ENCODE measurements at regions not wholly inside any gene's neighbourhood (a gene's known extent, or its start where the extent isn't known, plus 50 kb on each side); places are given as distances from the start of the nearest gene placed in this dataset.
"Not testable (repeated sequence)": the region's sequence is repeated elsewhere in the genome, so short reads cannot be mapped to it uniquely, and the experiment has no call there.

GRCh38 chr4:34486461-34487363 lies 1757.6 kb downstream of the ARAP2 start:
- WGBS (ENCODE audit: insufficient coverage) = 90% methylated on average over 2 of the region's 5 CpGs
- H3K27ac ChIP-seq (ENCODE audit: insufficient read depth in 1 of 2, low read depth in 1 of 2, low read length in 2 of 2, poor library complexity in 1 of 2, severe bottlenecking in 2 of 2) = no peak overlapping the region
- no peaks in the 10 kb centered on the region for H3K4me1 ChIP-seq (ENCODE audit: control extremely low read depth in 1 of 4, control insufficient read depth in 4 of 4, insufficient read depth in 4 of 4, low read length in 3 of 4)
- ChIA-PET CTCF (no interaction called here), POLR2A (no interaction called here)
- no peaks in the 10 kb centered on the region for H3K9me3 ChIP-seq (ENCODE audit: control extremely low read depth in 1 of 5, control insufficient read depth in 4 of 5, insufficient read depth in 2 of 5, low read depth in 1 of 5, low read length in 4 of 5)
- no peaks in the 10 kb centered on the region for H3K27me3 ChIP-seq (replicated peaks in 2 of 5; ENCODE audit: control insufficient read depth in 4 of 5, insufficient read depth in 5 of 5, low read length in 4 of 5)
- no peaks in the 10 kb centered on the region for H3K36me3 ChIP-seq (ENCODE audit: control insufficient read depth in 4 of 4, insufficient read depth in 4 of 4, low read length in 3 of 4)
- no peak overlapping the region for H3K4me3 ChIP-seq (ENCODE audit: control insufficient read depth in 1 of 7, extremely low read depth in 1 of 7, insufficient read depth in 4 of 7, low read depth in 2 of 7, low read length in 6 of 7)
- no peak for DNase-seq

GRCh38 chr4:34492414-34492813 lies 1751.9 kb downstream of the ARAP2 start:
- peaks cover 0 to 1% (median 0%) of the 10 kb centered on the region in 5 experiments for H3K9me3 ChIP-seq (ENCODE audit: control extremely low read depth in 1 of 5, control insufficient read depth in 4 of 5, insufficient read depth in 2 of 5, low read depth in 1 of 5, low read length in 4 of 5)
- H3K36me3 ChIP-seq (ENCODE audit: control insufficient read depth in 4 of 4, insufficient read depth in 4 of 4, low read length in 3 of 4) = no peaks in the 10 kb centered on the region
- ChIA-PET POLR2A (no interaction called here), CTCF (no interaction called here)
- no peak overlapping the region for H3K27ac ChIP-seq (ENCODE audit: insufficient read depth in 1 of 2, low read depth in 1 of 2, low read length in 2 of 2, poor library complexity in 1 of 2, severe bottlenecking in 2 of 2)
- H3K27me3 ChIP-seq (replicated peaks in 2 of 5; ENCODE audit: control insufficient read depth in 4 of 5, insufficient read depth in 5 of 5, low read length in 4 of 5) = no peaks in the 10 kb centered on the region
- DNase-seq = no peak
- H3K4me3 ChIP-seq (ENCODE audit: control insufficient read depth in 1 of 7, extremely low read depth in 1 of 7, insufficient read depth in 4 of 7, low read depth in 2 of 7, low read length in 6 of 7) = no peak overlapping the region
- WGBS (ENCODE audit: insufficient coverage) = 67% methylated on average over 1 of the region's 1 CpG
- no peaks in the 10 kb centered on the region for H3K4me1 ChIP-seq (ENCODE audit: control extremely low read depth in 1 of 4, control insufficient read depth in 4 of 4, insufficient read depth in 4 of 4, low read length in 3 of 4)

GRCh38 chr4:34502086-34502485 lies 1742.2 kb downstream of the ARAP2 start:
- Histone ChIP-seq H3K36me3 (ENCODE audit: control insufficient read depth in 4 of 4, insufficient read depth in 4 of 4, low read length in 3 of 4) (no peaks in the 10 kb centered on the region), H3K4me3 (ENCODE audit: control insufficient read depth in 1 of 7, extremely low read depth in 1 of 7, insufficient read depth in 4 of 7, low read depth in 2 of 7, low read length in 6 of 7) (no peak overlapping the region), H3K9me3 (ENCODE audit: control extremely low read depth in 1 of 5, control insufficient read depth in 4 of 5, insufficient read depth in 2 of 5, low read depth in 1 of 5, low read length in 4 of 5) (no peaks in the 10 kb centered on the region), H3K4me1 (ENCODE audit: control extremely low read depth in 1 of 4, control insufficient read depth in 4 of 4, insufficient read depth in 4 of 4, low read length in 3 of 4) (peaks cover 0 to 19% (median 0%) of the 10 kb centered on the region in 4 experiments), H3K27ac (ENCODE audit: insufficient read depth in 1 of 2, low read depth in 1 of 2, low read length in 2 of 2, poor library complexity in 1 of 2, severe bottlenecking in 2 of 2) (no peak overlapping the region), H3K27me3 (replicated peaks in 2 of 5; ENCODE audit: control insufficient read depth in 4 of 5, insufficient read depth in 5 of 5, low read length in 4 of 5) (no peaks in the 10 kb centered on the region)
- ChIA-PET CTCF (no interaction called here), POLR2A (no interaction called here)
- DNase-seq = no peak
- no CpG with 5 or more reads among the region's 2 CpGs for WGBS (ENCODE audit: insufficient coverage)

- WGBS (ENCODE audit: insufficient coverage) = no CpG with 5 or more reads among the region's 2 CpGs
- H3K27ac ChIP-seq (ENCODE audit: insufficient read depth in 1 of 2, low read depth in 1 of 2, low read length in 2 of 2, poor library complexity in 1 of 2, severe bottlenecking in 2 of 2); H3K36me3 ChIP-seq (ENCODE audit: control insufficient read depth in 4 of 4, insufficient read depth in 4 of 4, low read length in 3 of 4); H3K27me3 ChIP-seq (replicated peaks in 2 of 5; ENCODE audit: control insufficient read depth in 4 of 5, insufficient read depth in 5 of 5, low read length in 4 of 5); CTCF ChIA-PET; DNase-seq; H3K9me3 ChIP-seq (ENCODE audit: control extremely low read depth in 1 of 5, control insufficient read depth in 4 of 5, insufficient read depth in 2 of 5, low read depth in 1 of 5, low read length in 4 of 5); H3K4me3 ChIP-seq (ENCODE audit: control insufficient read depth in 1 of 7, extremely low read depth in 1 of 7, insufficient read depth in 4 of 7, low read depth in 2 of 7, low read length in 6 of 7): not testable (repeated sequence)
- POLR2A ChIA-PET = interaction anchor here (0.6 kb wide), 1 partner anchor 16 kb away, joined by 3 read pairs; no protein-coding TSS in a partner anchor
- peaks cover 0 to 19% (median 0%) of the 10 kb centered on the region in 4 experiments for H3K4me1 ChIP-seq (ENCODE audit: control extremely low read depth in 1 of 4, control insufficient read depth in 4 of 4, insufficient read depth in 4 of 4, low read length in 3 of 4)
Measured at GRCh38 chr4:34504731-34505130, 1739.6 kb downstream of the ARAP2 start.

GRCh38 chr4:34506511-34507092 lies 1737.7 kb downstream of the ARAP2 start:
- H3K27me3 ChIP-seq (replicated peaks in 2 of 5; ENCODE audit: control insufficient read depth in 4 of 5, insufficient read depth in 5 of 5, low read length in 4 of 5); H3K9me3 ChIP-seq (ENCODE audit: control extremely low read depth in 1 of 5, control insufficient read depth in 4 of 5, insufficient read depth in 2 of 5, low read depth in 1 of 5, low read length in 4 of 5); H3K36me3 ChIP-seq (ENCODE audit: control insufficient read depth in 4 of 4, insufficient read depth in 4 of 4, low read length in 3 of 4); H3K27ac ChIP-seq (ENCODE audit: insufficient read depth in 1 of 2, low read depth in 1 of 2, low read length in 2 of 2, poor library complexity in 1 of 2, severe bottlenecking in 2 of 2); DNase-seq; H3K4me3 ChIP-seq (ENCODE audit: control insufficient read depth in 1 of 7, extremely low read depth in 1 of 7, insufficient read depth in 4 of 7, low read depth in 2 of 7, low read length in 6 of 7); POLR2A ChIA-PET: not testable (repeated sequence)
- over 99% methylated on average over 22 of the region's 26 CpGs for WGBS (ENCODE audit: insufficient coverage)
- CTCF ChIA-PET = interaction anchor here (1.0 kb wide), 1 partner anchor 9 kb away, joined by 3 read pairs; no protein-coding TSS in a partner anchor
- peaks cover 0 to 17% (median 0%) of the 10 kb centered on the region in 4 experiments for H3K4me1 ChIP-seq (ENCODE audit: control extremely low read depth in 1 of 4, control insufficient read depth in 4 of 4, insufficient read depth in 4 of 4, low read length in 3 of 4)

GRCh38 chr4:34512616-34513015 lies 1731.7 kb downstream of the ARAP2 start:
- ChIA-PET CTCF (no interaction called here), POLR2A (no interaction called here)
- no peak overlapping the region for H3K27ac ChIP-seq (ENCODE audit: insufficient read depth in 1 of 2, low read depth in 1 of 2, low read length in 2 of 2, poor library complexity in 1 of 2, severe bottlenecking in 2 of 2)
- H3K4me1 ChIP-seq (ENCODE audit: control extremely low read depth in 1 of 4, control insufficient read depth in 4 of 4, insufficient read depth in 4 of 4, low read length in 3 of 4) = no peaks in the 10 kb centered on the region
- no peaks in the 10 kb centered on the region for H3K27me3 ChIP-seq (replicated peaks in 2 of 5; ENCODE audit: control insufficient read depth in 4 of 5, insufficient read depth in 5 of 5, low read length in 4 of 5)
- no peak for DNase-seq
- H3K4me3 ChIP-seq (ENCODE audit: control insufficient read depth in 1 of 7, extremely low read depth in 1 of 7, insufficient read depth in 4 of 7, low read depth in 2 of 7, low read length in 6 of 7) = no peak overlapping the region
- no peaks in the 10 kb centered on the region for H3K36me3 ChIP-seq (ENCODE audit: control insufficient read depth in 4 of 4, insufficient read depth in 4 of 4, low read length in 3 of 4)
- peaks cover 0 to 5% (median 0%) of the 10 kb centered on the region in 5 experiments for H3K9me3 ChIP-seq (ENCODE audit: control extremely low read depth in 1 of 5, control insufficient read depth in 4 of 5, insufficient read depth in 2 of 5, low read depth in 1 of 5, low read length in 4 of 5)

GRCh38 chr4:34516524-34516923 lies 1727.8 kb downstream of the ARAP2 start:
- no peak overlapping the region for H3K27ac ChIP-seq (ENCODE audit: insufficient read depth in 1 of 2, low read depth in 1 of 2, low read length in 2 of 2, poor library complexity in 1 of 2, severe bottlenecking in 2 of 2)
- no peaks in the 10 kb centered on the region for H3K36me3 ChIP-seq (ENCODE audit: control insufficient read depth in 4 of 4, insufficient read depth in 4 of 4, low read length in 3 of 4)
- ChIA-PET CTCF (interaction anchor here (1.0 kb wide), 1 partner anchor 11 kb away, joined by 3 read pairs; no protein-coding TSS in a partner anchor), POLR2A (no interaction called here)
- no peak for DNase-seq
- H3K9me3 ChIP-seq (ENCODE audit: control extremely low read depth in 1 of 5, control insufficient read depth in 4 of 5, insufficient read depth in 2 of 5, low read depth in 1 of 5, low read length in 4 of 5) = peaks cover 0 to 5% (median 0%) of the 10 kb centered on the region in 5 experiments
- no peaks in the 10 kb centered on the region for H3K27me3 ChIP-seq (replicated peaks in 2 of 5; ENCODE audit: control insufficient read depth in 4 of 5, insufficient read depth in 5 of 5, low read length in 4 of 5)
- H3K4me3 ChIP-seq (ENCODE audit: control insufficient read depth in 1 of 7, extremely low read depth in 1 of 7, insufficient read depth in 4 of 7, low read depth in 2 of 7, low read length in 6 of 7) = no peak overlapping the region
- no peaks in the 10 kb centered on the region for H3K4me1 ChIP-seq (ENCODE audit: control extremely low read depth in 1 of 4, control insufficient read depth in 4 of 4, insufficient read depth in 4 of 4, low read length in 3 of 4)
- WGBS (ENCODE audit: insufficient coverage) = 100% methylated on average over 1 of the region's 3 CpGs

Data from common myeloid progenitor, CD34-positive (primary cell).